Liver (tissue), 3 donors: ENCODE measurements at regions not wholly inside any gene's neighbourhood (a gene's known extent, or its start where the extent isn't known, plus 50 kb on each side); places are given as distances from the start of the nearest gene placed in this dataset.

Experiments used
- ATF3 ChIP-seq: IDR thresholded peaks from 2 replicates; pipeline ENCODE4 v1.6.1; 2016; ENCODE audit warnings: antibody characterized with exemption
- CTCF ChIP-seq: fragments of 150-350 bp; IDR thresholded peaks from 2 replicates; pipeline ENCODE4 v1.5.1; 2017; ENCODE audit warnings: improper control_type of control experiment, low read depth, low read length; ENCODE audit not compliant: missing input control
- EGR1 ChIP-seq, 2 donors: IDR thresholded peaks; 2 replicates each; pipeline ENCODE4 v1.6.1; 2016 to 2018; ENCODE audit warnings: antibody characterized with exemption in 2 of 2, low read depth in 2 of 2
- GABPA ChIP-seq, 2 donors: IDR thresholded peaks in 1 of 2; conservative IDR thresholded peaks in 1 of 2; 2 replicates each; pipeline ENCODE4 v1.6.1; 2016; ENCODE audit warnings: antibody characterized with exemption in 2 of 2, mild to moderate bottlenecking in 1 of 2, moderate library complexity in 1 of 2
- JUND ChIP-seq, 2 donors: IDR thresholded peaks; 2 replicates each; pipeline ENCODE4 v1.6.1; 2016; ENCODE audit warnings: antibody characterized with exemption in 2 of 2
- MAX ChIP-seq: IDR thresholded peaks from 2 replicates; pipeline ENCODE4 v1.6.1; 2016; ENCODE audit warnings: antibody characterized with exemption
- NR2F2 ChIP-seq: IDR thresholded peaks from 2 replicates; pipeline ENCODE4 v1.6.1; 2016; ENCODE audit warnings: antibody characterized with exemption
- RAD21 ChIP-seq, 2 donors: IDR thresholded peaks; 2 replicates each; pipeline ENCODE4 v1.6.1; 2016; ENCODE audit warnings: antibody characterized with exemption in 2 of 2, mild to moderate bottlenecking in 2 of 2
- REST ChIP-seq: IDR thresholded peaks from 2 replicates; pipeline ENCODE4 v1.6.1; 2016; ENCODE audit warnings: antibody characterized with exemption, mild to moderate bottlenecking
- RXRA ChIP-seq, 2 donors: IDR thresholded peaks; 2 replicates each; pipeline ENCODE4 v1.6.1; 2017 to 2018; ENCODE audit warnings: antibody characterized with exemption in 2 of 2, mild to moderate bottlenecking in 1 of 2
- SP1 ChIP-seq: IDR thresholded peaks from 2 replicates; pipeline ENCODE4 v1.6.1; 2018; ENCODE audit warnings: antibody characterized with exemption, mild to moderate bottlenecking
- TAF1 ChIP-seq: conservative IDR thresholded peaks from 2 replicates; pipeline ENCODE4 v1.6.1; 2016; ENCODE audit warnings: antibody characterized with exemption, mild to moderate bottlenecking
- YY1 ChIP-seq: IDR thresholded peaks from 2 replicates; pipeline ENCODE4 v1.6.1; 2016; ENCODE audit warnings: antibody characterized with exemption, mild to moderate bottlenecking
- ZBTB33 ChIP-seq: IDR thresholded peaks from 2 replicates; pipeline ENCODE4 v1.6.1; 2016; ENCODE audit warnings: antibody characterized with exemption
- donor health status: healthy.
- donor health status: healthy.

GRCh38 chr5:2010940-2011339 is 128.2 kb upstream of the IRX4 start:
- TF ChIP-seq EGR1 (IDR thresholded peaks at IDR 0.05; ENCODE audit: low read depth in 2 of 2) (no peak), ZBTB33 (no peak), RAD21 (IDR thresholded peaks at IDR 0.05) (no peak), CTCF (no peak), MAX (no peak), REST (no peak), TAF1 (no peak), NR2F2 (no peak), YY1 (no peak), JUND (IDR thresholded peaks at IDR 0.05) (no peak), RXRA (IDR thresholded peaks at IDR 0.05) (no peak), SP1 (no peak), GABPA (IDR thresholded peaks at IDR 0.05 in 1 of 2, conservative IDR thresholded peaks at IDR 0.05 in 1 of 2) (no peak), ATF3 (no peak)
